Smooth muscle cell (in vitro differentiated cells): ENCODE measurements at regions not wholly inside any gene's neighbourhood (a gene's known extent, or its start where the extent isn't known, plus 50 kb on each side); places are given as distances from the start of the nearest gene placed in this dataset.

ENCODE experiments used
- DNase-seq: peaks from one replicate; lab custom pipeline; 2025; ENCODE audit not compliant: unreplicated experiment; lab: John Stamatoyannopoulos, UW
- H2AFZ ChIP-seq: fragments of 200-600 bp; sonication (generic); 2 replicates; pipeline ENCODE4 v1.6.0; 2016; ENCODE audit warnings: antibody characterized with exemption, low read depth, mild to moderate bottlenecking
- H3F3A ChIP-seq: fragments of 200-600 bp; sonication (generic); 2 replicates; pipeline ENCODE4 v1.6.0; 2017; ENCODE audit warnings: antibody characterized with exemption, low read depth
- H3K27ac ChIP-seq: fragments of 200-600 bp; sonication (generic); 2 replicates; pipeline ENCODE4 v1.5.1; 2016; ENCODE audit warnings: low read depth, mild to moderate bottlenecking
- H3K27me3 ChIP-seq: fragments of 200-600 bp; sonication (generic); 2 replicates; pipeline ENCODE4 v1.6.1; 2016; ENCODE audit warnings: low read depth, mild to moderate bottlenecking
- H3K36me3 ChIP-seq: fragments of 200-600 bp; sonication (generic); 2 replicates; pipeline ENCODE4 v1.5.1; 2016; ENCODE audit warnings: low read depth
- H3K4me1 ChIP-seq: fragments of 200-600 bp; sonication (generic); 2 replicates; pipeline ENCODE4 v1.5.1; 2016; ENCODE audit warnings: low read depth
- H3K4me2 ChIP-seq: fragments of 200-600 bp; sonication (generic); 2 replicates; pipeline ENCODE4 v1.6.0; 2016; ENCODE audit warnings: mild to moderate bottlenecking
- H3K4me3 ChIP-seq: fragments of 200-600 bp; sonication (generic); 2 replicates; pipeline ENCODE4 v1.5.1; 2016; ENCODE audit warnings: mild to moderate bottlenecking
- H3K79me2 ChIP-seq: fragments of 200-600 bp; sonication (generic); 2 replicates; pipeline ENCODE4 v1.6.0; 2016; ENCODE audit warnings: low read depth, mild to moderate bottlenecking
- H3K9ac ChIP-seq: fragments of 200-600 bp; sonication (generic); 2 replicates; pipeline ENCODE4 v1.6.0; 2016; ENCODE audit warnings: low read depth
- H3K9me3 ChIP-seq: fragments of 200-600 bp; sonication (generic); replicated peaks from 2 replicates; pipeline ENCODE4 v1.5.1; 2016; ENCODE audit warnings: low read depth
- H4K20me1 ChIP-seq: fragments of 200-600 bp; sonication (generic); 2 replicates; pipeline ENCODE4 v1.6.0; 2016; ENCODE audit warnings: low read depth
- WGBS: methylation state at CpG from one replicate; pipeline ENCODE4 v1.1.7; 2016; ENCODE audit warnings: low lambda C conversion rate; 5-methylcytosine and 5-hydroxymethylcytosine counted together
- TF ChIP-seq, protein P1 (sequence below): fragments of 200-600 bp; sonication (generic); IDR thresholded peaks from 2 replicates; pipeline ENCODE4 v1.5.1; 2017; ENCODE audit warnings: borderline replicate concordance, mild to moderate bottlenecking, antibody characterized with exemption; ENCODE audit not compliant: insufficient read depth, poor library complexity, severe bottlenecking

DNA sequence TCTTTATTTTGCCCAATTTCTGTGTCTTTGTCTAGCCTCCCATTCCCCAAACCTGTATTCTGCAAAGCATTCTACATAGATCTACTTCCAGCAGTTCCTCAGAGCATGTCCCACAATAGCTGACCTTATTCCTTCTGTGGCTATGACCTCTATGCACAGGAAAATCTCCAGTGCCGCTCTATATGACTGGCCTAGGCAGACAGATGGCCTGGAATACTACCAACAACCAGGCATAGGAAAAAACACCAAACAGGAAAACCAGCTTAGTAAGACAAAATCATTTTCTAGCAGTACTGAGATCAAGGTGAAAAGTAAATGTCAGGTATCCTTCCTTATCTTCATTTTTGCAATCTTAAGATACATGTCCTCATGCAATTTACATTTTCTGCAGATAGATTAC lies 1115.0 kb downstream of the IGSF11 start:
- Histone ChIP-seq H3K27me3 (no peaks in the 10 kb centered on the region), H3K9me3 (no peaks in the 10 kb centered on the region), H3K4me1 (peaks cover 13% of the 10 kb centered on the region)

GRCh38 chr3:117920253-117920898 lies 1114.3 kb downstream of the IGSF11 start:
- Histone ChIP-seq H2AFZ (no peak overlapping the region), H3K27me3 (no peaks in the 10 kb centered on the region), H3K9ac (no peak overlapping the region), H3K79me2 (no peaks in the 10 kb centered on the region), H3K4me2 (no peak overlapping the region), H3K4me3 (no peak overlapping the region), H3K4me1 (peaks cover 13% of the 10 kb centered on the region), H4K20me1 (no peaks in the 10 kb centered on the region), H3F3A (no peaks in the 10 kb centered on the region), H3K27ac (no peak overlapping the region), H3K9me3 (no peaks in the 10 kb centered on the region), H3K36me3 (no peaks in the 10 kb centered on the region)
- TF ChIP-seq, protein P1, sequence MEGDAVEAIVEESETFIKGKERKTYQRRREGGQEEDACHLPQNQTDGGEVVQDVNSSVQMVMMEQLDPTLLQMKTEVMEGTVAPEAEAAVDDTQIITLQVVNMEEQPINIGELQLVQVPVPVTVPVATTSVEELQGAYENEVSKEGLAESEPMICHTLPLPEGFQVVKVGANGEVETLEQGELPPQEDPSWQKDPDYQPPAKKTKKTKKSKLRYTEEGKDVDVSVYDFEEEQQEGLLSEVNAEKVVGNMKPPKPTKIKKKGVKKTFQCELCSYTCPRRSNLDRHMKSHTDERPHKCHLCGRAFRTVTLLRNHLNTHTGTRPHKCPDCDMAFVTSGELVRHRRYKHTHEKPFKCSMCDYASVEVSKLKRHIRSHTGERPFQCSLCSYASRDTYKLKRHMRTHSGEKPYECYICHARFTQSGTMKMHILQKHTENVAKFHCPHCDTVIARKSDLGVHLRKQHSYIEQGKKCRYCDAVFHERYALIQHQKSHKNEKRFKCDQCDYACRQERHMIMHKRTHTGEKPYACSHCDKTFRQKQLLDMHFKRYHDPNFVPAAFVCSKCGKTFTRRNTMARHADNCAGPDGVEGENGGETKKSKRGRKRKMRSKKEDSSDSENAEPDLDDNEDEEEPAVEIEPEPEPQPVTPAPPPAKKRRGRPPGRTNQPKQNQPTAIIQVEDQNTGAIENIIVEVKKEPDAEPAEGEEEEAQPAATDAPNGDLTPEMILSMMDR = no peak
- 65% methylated on average over 7 of the region's 7 CpGs for WGBS
- no peak for DNase-seq

More for the DNA sequence above, 1115.0 kb downstream of the IGSF11 start:
- no peak overlapping the region for H2AFZ ChIP-seq
- TF ChIP-seq, protein P1 = no peak
- no peaks in the 10 kb centered on the region for H3F3A ChIP-seq
- no peak overlapping the region for H3K4me2 ChIP-seq
- H3K4me3 ChIP-seq = no peak overlapping the region
- no peaks in the 10 kb centered on the region for H3K79me2 ChIP-seq
- no peaks in the 10 kb centered on the region for H3K36me3 ChIP-seq
- H3K9ac ChIP-seq = no peak overlapping the region
- H3K27ac ChIP-seq = no peak overlapping the region
- no peaks in the 10 kb centered on the region for H4K20me1 ChIP-seq
- no peak for DNase-seq
- 93% methylated on average over 1 of the region's 1 CpG for WGBS

DNA sequence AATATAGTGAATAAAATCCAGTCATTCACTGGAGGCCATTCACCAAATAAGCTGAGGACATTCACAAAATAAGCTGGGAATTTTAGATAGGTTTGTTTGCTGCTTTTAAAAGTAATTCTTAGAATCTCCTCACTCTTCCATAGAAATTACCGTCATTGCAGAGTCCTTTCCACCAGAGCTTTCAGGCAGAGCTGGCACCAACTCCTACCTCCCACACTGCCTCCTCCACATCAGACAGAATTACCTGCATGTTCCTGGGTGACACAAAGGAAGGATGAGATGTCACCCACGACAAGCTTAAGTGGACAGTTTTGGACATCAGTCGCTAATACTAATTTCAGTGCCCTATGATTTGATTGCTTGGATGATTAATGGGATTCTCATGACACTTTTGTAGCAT lies 1113.2 kb downstream of the IGSF11 start:
- no peaks in the 10 kb centered on the region for H3K79me2 ChIP-seq
- peaks cover 13% of the 10 kb centered on the region for H3K4me1 ChIP-seq
- no peak overlapping the region for H3K9ac ChIP-seq
- H3K4me2 ChIP-seq = no peak overlapping the region
- no peaks in the 10 kb centered on the region for H3F3A ChIP-seq
- no peaks in the 10 kb centered on the region for H3K9me3 ChIP-seq
- H3K27ac ChIP-seq = no peak overlapping the region
- DNase-seq = no peak
- 88% methylated on average over 3 of the region's 3 CpGs for WGBS
- no peaks in the 10 kb centered on the region for H3K36me3 ChIP-seq
- TF ChIP-seq, protein P1 = no peak
- H2AFZ ChIP-seq = no peak overlapping the region
- H3K4me3 ChIP-seq = no peak overlapping the region
- H4K20me1 ChIP-seq = no peaks in the 10 kb centered on the region
- no peaks in the 10 kb centered on the region for H3K27me3 ChIP-seq

- TF ChIP-seq, protein P1 = no peak
- peaks cover 13% of the 10 kb centered on the region for H3K4me1 ChIP-seq
Measured at GRCh38 chr3:117922039-117922438, 1112.6 kb downstream of the IGSF11 start.

More at GRCh38 chr3:117922039-117922438, 1112.6 kb downstream of the IGSF11 start:
- Histone ChIP-seq H3K9ac (no peak overlapping the region), H3F3A (no peaks in the 10 kb centered on the region), H3K27me3 (no peaks in the 10 kb centered on the region), H3K36me3 (no peaks in the 10 kb centered on the region), H3K4me3 (no peak overlapping the region), H3K4me2 (no peak overlapping the region), H4K20me1 (no peaks in the 10 kb centered on the region), H3K9me3 (no peaks in the 10 kb centered on the region), H2AFZ (no peak overlapping the region), H3K27ac (no peak overlapping the region), H3K79me2 (no peaks in the 10 kb centered on the region)
- WGBS = 68% methylated on average over 4 of the region's 4 CpGs
- no peak for DNase-seq
